MM.1S (cell line): ENCODE measurements at regions not wholly inside any gene's neighbourhood (a gene's known extent, or its start where the extent isn't known, plus 50 kb on each side); places are given as distances from the start of the nearest gene placed in this dataset.

ENCODE experiments used
- DNase-seq: peaks from one replicate; pipeline ENCODE4 v3.0.0-alpha.2; 2015
- H2AFZ ChIP-seq: fragments of 300-600 bp; sonication (generic); 2 replicates; pipeline ENCODE4 v1.6.0; 2016; ENCODE audit warnings: antibody characterized with exemption, low read length
- H3F3A ChIP-seq: fragments of 300-600 bp; sonication (generic); 2 replicates; pipeline ENCODE4 v1.6.1; 2016; ENCODE audit warnings: mild to moderate bottlenecking, antibody characterized with exemption, low read length, moderate library complexity, mixed read lengths; ENCODE audit not compliant: insufficient read depth
- H3K27ac ChIP-seq: fragments of 300-600 bp; sonication (generic); 2 replicates; pipeline ENCODE4 v1.5.1; 2016; ENCODE audit warnings: mild to moderate bottlenecking, low read length
- H3K27me3 ChIP-seq: fragments of 300-600 bp; sonication (generic); replicated peaks from 2 replicates; pipeline ENCODE4 v1.6.0; 2016; ENCODE audit warnings: low read length; ENCODE audit not compliant: insufficient read depth
- H3K36me3 ChIP-seq: fragments of 300-600 bp; sonication (generic); replicated peaks from 2 replicates; pipeline ENCODE4 v1.6.1; 2016; ENCODE audit warnings: mild to moderate bottlenecking, low read length, mixed read lengths; ENCODE audit not compliant: insufficient read depth
- H3K4me1 ChIP-seq: fragments of 300-600 bp; sonication (generic); 2 replicates; pipeline ENCODE4 v1.6.1; 2016; ENCODE audit warnings: low read length, mixed read lengths
- H3K4me2 ChIP-seq: fragments of 300-600 bp; sonication (generic); 2 replicates; pipeline ENCODE4 v1.6.0; 2016; ENCODE audit warnings: low read depth, low read length
- H3K4me3 ChIP-seq: fragments of 300-600 bp; sonication (generic); 2 replicates; pipeline ENCODE4 v1.5.1; 2016; ENCODE audit warnings: low read length, mixed read lengths
- H3K79me2 ChIP-seq: fragments of 300-600 bp; sonication (generic); 2 replicates; pipeline ENCODE4 v1.6.1; 2016; ENCODE audit warnings: mixed run types, low read length, mixed read lengths
- H3K9ac ChIP-seq: fragments of 300-600 bp; sonication (generic); 2 replicates; pipeline ENCODE4 v1.6.1; 2016; ENCODE audit warnings: low read length, mixed read lengths
- H3K9me2 ChIP-seq: fragments of 300-600 bp; sonication (generic); replicated peaks from 2 replicates; pipeline ENCODE4 v1.6.1; 2016; ENCODE audit warnings: mild to moderate bottlenecking, low read length, mixed read lengths; ENCODE audit not compliant: insufficient read depth
- H3K9me3 ChIP-seq: fragments of 300-600 bp; sonication (generic); replicated peaks from 2 replicates; pipeline ENCODE4 v1.6.1; 2016; ENCODE audit warnings: mild to moderate bottlenecking, low read length, mixed read lengths; ENCODE audit not compliant: insufficient read depth
- H4K20me1 ChIP-seq: fragments of 300-600 bp; sonication (generic); 2 replicates; pipeline ENCODE4 v1.6.1; 2016; ENCODE audit warnings: mild to moderate bottlenecking, low read length, moderate library complexity, mixed read lengths; ENCODE audit not compliant: insufficient read depth
- CTCF ChIP-seq: fragments of 300-600 bp; sonication (generic); IDR thresholded peaks from 2 replicates; pipeline ENCODE4 v1.5.1; 2016; ENCODE audit warnings: antibody characterized with exemption, low read length, mixed read lengths
- EZH2 ChIP-seq: fragments of 300-600 bp; sonication (generic); optimal IDR thresholded peaks from 2 replicates; pipeline ENCODE3; 2017; ENCODE audit warnings: low read depth, mild to moderate bottlenecking, antibody characterized with exemption, low read length, mixed read lengths
- EZH2phosphoT487 ChIP-seq: fragments of 300-600 bp; sonication (generic); IDR thresholded peaks from 2 replicates; pipeline ENCODE4 v1.6.1; 2018; ENCODE audit warnings: antibody characterized with exemption, low read length

- H3K79me2 ChIP-seq: no peaks in the 10 kb centered on the region
These were observed 581.0 kb upstream of the MIR17HG start for GRCh38 chr13:90766386-90766902.

GRCh38 chr13:90768116-90768515 lies 579.4 kb upstream of the MIR17HG start:
- Histone ChIP-seq H3K27me3 (no peaks in the 10 kb centered on the region), H3K4me3 (no peak overlapping the region), H3K9ac (no peak overlapping the region), H3K27ac (no peak overlapping the region), H2AFZ (no peak overlapping the region), H3K79me2 (no peaks in the 10 kb centered on the region), H3K9me2 (no peaks in the 10 kb centered on the region), H3F3A (no peaks in the 10 kb centered on the region), H3K9me3 (no peaks in the 10 kb centered on the region), H3K4me2 (no peak overlapping the region), H3K36me3 (no peaks in the 10 kb centered on the region), H4K20me1 (no peaks in the 10 kb centered on the region), H3K4me1 (no peaks in the 10 kb centered on the region)
- no peak for DNase-seq
- TF ChIP-seq CTCF (no peak), EZH2 (no peak), EZH2phosphoT487 (no peak)

More at GRCh38 chr13:90766386-90766902, 581.0 kb upstream of the MIR17HG start:
- no peak for TF ChIP-seq EZH2phosphoT487
- no peak for TF ChIP-seq CTCF
- no peak for TF ChIP-seq EZH2
- H4K20me1 ChIP-seq: no peaks in the 10 kb centered on the region
- H3K4me2 ChIP-seq: no peak overlapping the region
- H3K36me3 ChIP-seq: no peaks in the 10 kb centered on the region
- no peak overlapping the region for H3K9ac ChIP-seq
- no peak for DNase-seq
- H2AFZ ChIP-seq: no peak overlapping the region
- no peak overlapping the region for H3K27ac ChIP-seq
- no peaks in the 10 kb centered on the region for H3K9me2 ChIP-seq
- H3K4me3 ChIP-seq: no peak overlapping the region
- H3K27me3 ChIP-seq: no peaks in the 10 kb centered on the region
- no peaks in the 10 kb centered on the region for H3K4me1 ChIP-seq
- H3F3A ChIP-seq: no peaks in the 10 kb centered on the region
- H3K9me3 ChIP-seq: no peaks in the 10 kb centered on the region

- Histone ChIP-seq H3K27me3 (no peaks in the 10 kb centered on the region), H3K4me3 (no peak overlapping the region), H3K9me3 (no peaks in the 10 kb centered on the region), H4K20me1 (no peaks in the 10 kb centered on the region), H3K79me2 (no peaks in the 10 kb centered on the region), H3K4me1 (no peaks in the 10 kb centered on the region), H3K9me2 (no peaks in the 10 kb centered on the region), H3K9ac (no peak overlapping the region), H3K36me3 (no peaks in the 10 kb centered on the region), H2AFZ (no peak overlapping the region), H3K4me2 (no peak overlapping the region), H3K27ac (no peak overlapping the region), H3F3A (no peaks in the 10 kb centered on the region)
- TF ChIP-seq EZH2phosphoT487 (no peak), CTCF (no peak), EZH2 (no peak)
- no peak for DNase-seq
These were observed 578.1 kb upstream of the MIR17HG start for GRCh38 chr13:90769387-90769786.
